NCI-H526 treated with DMSO at 0.1 percent for 48 hours (cell line): ENCODE measurements at regions not wholly inside any gene's neighbourhood (a gene's known extent, or its start where the extent isn't known, plus 50 kb on each side); places are given as distances from the start of the nearest gene placed in this dataset.
"Not testable (repeated sequence)": the region's sequence is repeated elsewhere in the genome, so short reads cannot be mapped to it uniquely, and the experiment has no call there.

ENCODE experiments used
- DNase-seq: peaks from one replicate; lab custom pipeline; 2025; lab: John Stamatoyannopoulos, UW

GRCh38 chr6:11326116-11326515, 93.6 kb upstream of the NEDD9 start:
- DNase-seq, result no peak

- DNase-seq, result no peak
These were observed 92.1 kb upstream of the NEDD9 start for GRCh38 chr6:11324453-11325015.

GRCh38 chr6:11323666-11324452, 91.4 kb upstream of the NEDD9 start:
- DNase-seq, result no peak

GRCh38 chr6:11322252-11322885, 89.9 kb upstream of the NEDD9 start:
- no peak for DNase-seq

- no peak for DNase-seq
These were observed 88.6 kb upstream of the NEDD9 start for GRCh38 chr6:11320914-11321597.

- no peak for DNase-seq
These were observed 86.7 kb upstream of the NEDD9 start for GRCh38 chr6:11318835-11319813.

- no peak for DNase-seq
These were observed 85.7 kb upstream of the NEDD9 start for GRCh38 chr6:11317885-11318771.

- no peak for DNase-seq
These were observed 83.4 kb upstream of the NEDD9 start for GRCh38 chr6:11315743-11316437.

GRCh38 chr6:11313207-11313606, 80.7 kb upstream of the NEDD9 start:
- no peak for DNase-seq

- no peak for DNase-seq
These were observed 79.5 kb upstream of the NEDD9 start for GRCh38 chr6:11311970-11312369.

GRCh38 chr6:11309947-11310665, 77.6 kb upstream of the NEDD9 start:
- no peak for DNase-seq

GRCh38 chr6:11307226-11307625, 74.8 kb upstream of the NEDD9 start:
- no peak for DNase-seq

- no peak for DNase-seq
These were observed 72.5 kb upstream of the NEDD9 start for GRCh38 chr6:11304946-11305345.

- not testable (repeated sequence) for DNase-seq
These were observed 67.5 kb upstream of the NEDD9 start for GRCh38 chr6:11299876-11300428.

- not testable (repeated sequence) for DNase-seq
These were observed 66.9 kb upstream of the NEDD9 start for GRCh38 chr6:11299421-11299784.

- DNase-seq, result no peak
These were observed 66.4 kb upstream of the NEDD9 start for GRCh38 chr6:11298651-11299420.

- DNase-seq, result no peak
These were observed 64.9 kb upstream of the NEDD9 start for GRCh38 chr6:11297376-11297729.
